Progenitor cell of endocrine pancreas (in vitro differentiated cells): ENCODE measurements at regions not wholly inside any gene's neighbourhood (a gene's known extent, or its start where the extent isn't known, plus 50 kb on each side); places are given as distances from the start of the nearest gene placed in this dataset.
"Not testable (repeated sequence)": the region's sequence is repeated elsewhere in the genome, so short reads cannot be mapped to it uniquely, and the experiment has no call there.

Experiments used
- DNase-seq: peaks from one replicate; pipeline ENCODE4 v3.0.0; 2021; ENCODE audit warnings: low spot score; ENCODE audit not compliant: unreplicated experiment
- H3K27ac Mint-ChIP-seq: 2 replicates; pipeline ENCODE4 v1.8.0; 2021; ENCODE audit warnings: mild to moderate bottlenecking, moderate library complexity, mixed read lengths
- H3K27me3 Mint-ChIP-seq: 2 replicates; pipeline ENCODE4 v1.8.0; 2021; ENCODE audit warnings: mixed read lengths
- H3K36me3 Mint-ChIP-seq: 2 replicates; pipeline ENCODE4 v1.8.0; 2022; ENCODE audit warnings: mixed read lengths; ENCODE audit not compliant: insufficient read depth
- H3K4me1 Mint-ChIP-seq: 2 replicates; pipeline ENCODE4 v1.8.0; 2021; ENCODE audit warnings: low read depth, mixed read lengths
- H3K4me3 Mint-ChIP-seq: 2 replicates; pipeline ENCODE4 v1.8.0; 2021; ENCODE audit warnings: low read depth, mild to moderate bottlenecking, moderate library complexity, mixed read lengths
- H3K9me3 Mint-ChIP-seq: 2 replicates; pipeline ENCODE4 v1.8.0; 2021; ENCODE audit warnings: low read depth, mixed read lengths
- CTCF ChIP-seq: fragments of 200-600 bp; sonication (generic); IDR thresholded peaks from one replicate; pipeline ENCODE4 v1.5.0; 2021; ENCODE audit warnings: antibody characterized with exemption, mild to moderate bottlenecking; ENCODE audit not compliant: unreplicated experiment

GRCh38 chr10:91097313-91097712 is 123.2 kb upstream of the PCGF5 start:
- H3K9me3 Mint-ChIP-seq = peaks cover 32% of the 10 kb centered on the region
- no peak for TF ChIP-seq CTCF
- H3K4me1 Mint-ChIP-seq = no peaks in the 10 kb centered on the region
- H3K27ac Mint-ChIP-seq = no peak overlapping the region
- peaks cover under 1% of the 10 kb centered on the region for H3K27me3 Mint-ChIP-seq
- no peak overlapping the region for H3K4me3 Mint-ChIP-seq
- DNase-seq = no peak
- H3K36me3 Mint-ChIP-seq = no peaks in the 10 kb centered on the region

DNA sequence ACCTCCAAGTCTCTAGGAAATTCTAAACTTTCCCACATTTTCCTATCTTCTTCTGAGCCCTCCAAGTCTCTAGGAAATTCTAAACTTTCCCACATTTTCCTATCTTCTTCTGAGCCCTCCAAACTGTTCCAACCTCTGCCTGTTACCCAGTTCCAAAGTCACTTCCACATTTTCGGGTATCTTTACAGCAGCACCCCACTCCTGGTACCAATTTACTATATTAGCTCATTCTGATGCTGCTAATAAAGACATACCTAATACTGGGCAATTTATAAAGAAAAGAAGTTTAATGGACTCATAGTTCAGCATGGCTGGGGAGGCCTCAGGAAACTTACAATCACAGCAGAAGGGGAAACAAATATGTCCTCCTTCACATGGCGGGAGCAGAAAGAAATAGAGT is 122.4 kb upstream of the PCGF5 start:
- DNase-seq, H3K27ac Mint-ChIP-seq, H3K4me1 Mint-ChIP-seq, H3K4me3 Mint-ChIP-seq, H3K36me3 Mint-ChIP-seq, H3K27me3 Mint-ChIP-seq: not testable (repeated sequence)
- peaks cover 25% of the 10 kb centered on the region for H3K9me3 Mint-ChIP-seq

- no peaks in the 10 kb centered on the region for H3K4me1 Mint-ChIP-seq
- TF ChIP-seq CTCF = no peak
- DNase-seq = no peak
- H3K36me3 Mint-ChIP-seq = no peaks in the 10 kb centered on the region
- no peak overlapping the region for H3K27ac Mint-ChIP-seq
- H3K4me3 Mint-ChIP-seq = no peak overlapping the region
- peaks cover 12% of the 10 kb centered on the region for H3K9me3 Mint-ChIP-seq
- H3K27me3 Mint-ChIP-seq = peaks cover 12% of the 10 kb centered on the region
These were observed 116.9 kb upstream of the PCGF5 start for GRCh38 chr10:91103384-91104192.

DNA sequence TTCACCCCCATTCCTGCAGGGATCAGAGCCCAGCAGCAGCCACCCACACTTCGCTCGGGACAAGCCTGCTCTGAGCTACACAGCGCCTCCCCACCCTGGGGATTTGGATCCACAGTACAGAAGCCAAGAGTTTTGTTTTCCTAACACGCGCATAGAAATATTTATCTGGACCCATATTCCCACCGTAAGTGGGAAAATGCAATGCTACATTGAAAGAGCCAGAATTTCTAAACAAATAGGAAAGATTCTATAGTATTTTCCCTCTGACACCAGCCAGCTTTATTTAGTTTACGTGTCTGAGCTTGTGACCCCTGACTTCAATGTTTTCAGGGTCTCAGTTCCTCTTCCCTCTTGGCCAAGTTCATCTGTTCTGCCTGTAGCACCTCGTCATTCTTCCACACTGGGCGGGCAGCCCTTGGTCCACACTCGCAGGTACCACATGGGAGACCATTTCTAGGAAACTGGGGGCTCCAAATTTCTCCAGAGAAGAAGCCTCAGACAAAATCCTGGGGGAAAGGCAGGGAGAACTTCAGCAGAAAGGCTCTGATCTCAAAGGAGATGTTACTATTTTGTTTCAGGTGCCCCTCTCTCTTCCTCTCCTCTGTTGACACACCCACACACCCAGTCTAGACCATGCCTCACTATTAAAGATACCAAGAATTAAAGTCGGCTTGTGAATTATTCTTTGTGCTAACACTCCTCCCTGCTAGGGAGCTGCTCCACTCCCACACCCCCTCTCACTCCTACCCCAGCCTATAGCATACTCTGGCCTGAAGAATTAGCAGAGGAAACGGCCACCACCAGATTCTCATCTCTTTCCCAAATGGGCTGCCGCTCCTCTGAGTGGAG is 116.0 kb upstream of the PCGF5 start:
- Mint-ChIP-seq H3K27ac (no peak overlapping the region), H3K4me1 (no peaks in the 10 kb centered on the region), H3K4me3 (no peak overlapping the region), H3K27me3 (peaks cover 12% of the 10 kb centered on the region), H3K9me3 (peaks cover 12% of the 10 kb centered on the region), H3K36me3 (no peaks in the 10 kb centered on the region)
- no peak for DNase-seq
- no peak for TF ChIP-seq CTCF

- Mint-ChIP-seq H3K27me3 (peaks cover 12% of the 10 kb centered on the region), H3K4me3 (no peak overlapping the region), H3K36me3 (no peaks in the 10 kb centered on the region), H3K27ac (no peak overlapping the region), H3K9me3 (peaks cover 12% of the 10 kb centered on the region), H3K4me1 (no peaks in the 10 kb centered on the region)
- no peak for DNase-seq
- no peak for TF ChIP-seq CTCF
These were observed 115.2 kb upstream of the PCGF5 start for GRCh38 chr10:91105269-91105668.
